ENCODE measurements at regions not wholly inside any gene's neighbourhood (a gene's known extent, or its start where the extent isn't known, plus 50 kb on each side); places are given as distances from the start of the nearest gene placed in this dataset.
A peak's percentile ranks its signal among the peaks of the same experiment; 100 is the strongest.

GRCh38 chr12:83186419-83186818, 499.7 kb downstream of the TMTC2 start:
- peak in 1 of 3 experiments; percentile 21 for DNase-seq

- DNase-seq: peak in 1 of 3 experiments; percentile 35
These were observed 498.5 kb downstream of the TMTC2 start for GRCh38 chr12:83185241-83185640.
